ENCODE measurements at regions not wholly inside any gene's neighbourhood (a gene's known extent, or its start where the extent isn't known, plus 50 kb on each side); places are given as distances from the start of the nearest gene placed in this dataset.

DNA sequence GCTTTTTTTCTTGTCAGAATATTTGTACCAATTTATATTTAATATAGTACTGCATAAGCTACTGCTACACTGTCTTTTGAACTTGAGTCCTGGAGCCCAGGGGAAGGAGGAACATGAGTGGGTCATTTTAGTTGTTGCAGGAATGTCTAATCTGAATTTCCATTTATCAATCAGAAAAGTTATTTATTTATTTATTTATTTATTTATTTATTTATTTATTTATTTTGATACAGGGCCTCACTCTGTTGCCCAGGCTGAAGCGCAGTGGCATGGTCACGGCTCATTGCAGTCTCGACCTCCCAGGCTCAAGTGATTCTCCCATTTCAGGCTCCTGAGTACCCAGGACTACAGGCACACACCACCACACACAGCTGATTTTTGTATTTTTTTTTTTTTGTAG, 712.6 kb downstream of the NR2F1-AS1 start:
- TF ChIP-seq, protein P1, sequence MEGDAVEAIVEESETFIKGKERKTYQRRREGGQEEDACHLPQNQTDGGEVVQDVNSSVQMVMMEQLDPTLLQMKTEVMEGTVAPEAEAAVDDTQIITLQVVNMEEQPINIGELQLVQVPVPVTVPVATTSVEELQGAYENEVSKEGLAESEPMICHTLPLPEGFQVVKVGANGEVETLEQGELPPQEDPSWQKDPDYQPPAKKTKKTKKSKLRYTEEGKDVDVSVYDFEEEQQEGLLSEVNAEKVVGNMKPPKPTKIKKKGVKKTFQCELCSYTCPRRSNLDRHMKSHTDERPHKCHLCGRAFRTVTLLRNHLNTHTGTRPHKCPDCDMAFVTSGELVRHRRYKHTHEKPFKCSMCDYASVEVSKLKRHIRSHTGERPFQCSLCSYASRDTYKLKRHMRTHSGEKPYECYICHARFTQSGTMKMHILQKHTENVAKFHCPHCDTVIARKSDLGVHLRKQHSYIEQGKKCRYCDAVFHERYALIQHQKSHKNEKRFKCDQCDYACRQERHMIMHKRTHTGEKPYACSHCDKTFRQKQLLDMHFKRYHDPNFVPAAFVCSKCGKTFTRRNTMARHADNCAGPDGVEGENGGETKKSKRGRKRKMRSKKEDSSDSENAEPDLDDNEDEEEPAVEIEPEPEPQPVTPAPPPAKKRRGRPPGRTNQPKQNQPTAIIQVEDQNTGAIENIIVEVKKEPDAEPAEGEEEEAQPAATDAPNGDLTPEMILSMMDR (IDR thresholded peaks at IDR 0.05): no peak
- TF ChIP-seq POLR2A (IDR thresholded peaks at IDR 0.05) (no peak), POLR2AphosphoS5 (IDR thresholded peaks at IDR 0.05) (no peak), EP300 (IDR thresholded peaks at IDR 0.05) (no peak)
